ENCODE measurements at regions not wholly inside any gene's neighbourhood (a gene's known extent, or its start where the extent isn't known, plus 50 kb on each side); places are given as distances from the start of the nearest gene placed in this dataset.

DNA sequence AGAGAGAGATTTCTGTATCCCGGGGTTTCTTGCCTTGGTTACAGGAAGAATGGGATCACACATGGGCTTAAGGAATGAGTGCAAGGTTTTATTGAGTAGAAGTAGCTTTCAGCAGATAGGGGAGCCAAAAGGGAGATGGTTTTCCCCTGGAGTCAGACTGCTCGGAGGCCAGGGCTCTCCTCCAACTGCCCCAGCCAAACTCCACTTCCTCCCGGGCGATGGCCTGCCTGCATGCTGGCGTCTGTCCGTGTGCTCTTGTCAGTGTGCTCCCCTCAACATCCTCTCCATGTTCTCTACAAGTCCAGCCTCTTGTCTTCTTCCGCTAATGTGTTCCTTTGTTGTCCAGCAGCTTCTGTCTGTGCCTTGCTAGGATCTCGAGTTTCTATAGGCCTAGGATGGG lies 421.3 kb upstream of the ADGRL2 start:
- DNase-seq, result no peak

DNA sequence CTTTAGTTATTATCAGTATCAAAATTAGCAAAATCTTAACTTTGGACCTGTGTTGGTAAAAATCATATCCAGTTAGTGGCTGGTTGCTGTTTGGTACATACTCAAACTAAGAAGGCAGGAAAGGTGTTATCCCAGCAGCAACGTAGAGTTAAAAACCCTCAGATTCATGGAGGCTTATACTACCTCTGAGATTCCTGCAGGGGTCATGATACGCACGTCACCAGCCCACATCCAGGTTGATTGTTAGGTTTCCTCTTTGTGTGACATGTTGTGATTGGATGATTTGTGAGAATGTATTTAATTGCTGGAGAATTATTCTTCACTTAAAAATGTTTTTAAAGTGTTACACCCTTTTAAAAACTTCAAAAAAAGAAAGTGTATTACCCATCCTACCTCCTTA lies 423.3 kb upstream of the ADGRL2 start:
- DNase-seq, result no peak

DNA sequence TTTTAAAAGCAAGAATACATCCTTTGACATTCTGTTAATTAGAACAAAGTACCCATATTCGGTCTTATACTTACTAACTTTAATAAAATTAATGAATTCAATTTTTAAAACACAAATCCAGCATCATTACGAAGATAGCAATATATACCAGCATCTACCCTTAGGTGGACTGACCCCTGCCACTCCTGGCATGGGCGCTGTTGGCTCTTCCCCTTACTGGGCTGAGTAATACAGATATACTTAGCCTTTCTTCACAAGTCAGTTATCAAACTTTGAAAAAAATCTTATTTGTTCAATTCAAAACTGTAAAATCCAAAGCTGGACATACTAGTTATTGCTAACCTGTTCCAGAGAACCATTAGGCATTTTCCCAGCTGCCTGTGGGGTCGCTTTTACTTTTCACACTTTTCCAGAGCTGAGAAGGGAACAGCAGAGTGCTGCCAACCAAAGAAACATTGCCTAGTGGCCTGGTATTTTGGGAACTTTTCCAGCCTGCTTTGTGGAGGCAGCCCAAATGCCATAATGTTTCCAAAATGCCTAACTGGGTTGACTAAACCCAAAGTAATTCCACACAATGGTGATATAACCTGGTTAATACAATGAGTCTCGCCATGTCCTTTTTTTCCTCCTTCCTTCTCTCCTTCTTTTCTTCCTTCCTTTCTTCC lies 424.7 kb upstream of the ADGRL2 start:
- DNase-seq, result no peak

DNA sequence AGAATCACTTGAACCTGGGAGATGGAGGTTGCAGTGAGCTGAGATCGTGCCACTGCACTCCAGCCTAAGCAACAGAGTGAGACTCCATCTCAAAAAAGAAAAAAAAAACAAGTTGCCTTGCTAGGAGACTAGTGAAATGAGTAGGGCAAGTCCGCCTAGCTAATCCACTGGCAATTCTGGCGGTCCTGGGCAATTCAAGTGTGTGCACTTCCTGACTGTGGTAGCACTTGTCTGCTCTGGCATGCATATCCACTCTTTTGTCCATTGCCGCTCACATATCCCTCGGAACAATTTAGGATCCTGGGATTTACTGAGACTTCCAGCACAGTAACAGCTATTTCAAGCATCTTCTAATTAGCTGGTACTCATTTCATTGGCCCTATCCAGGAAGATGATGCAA lies 426.3 kb upstream of the ADGRL2 start:
- no peak for DNase-seq

DNA sequence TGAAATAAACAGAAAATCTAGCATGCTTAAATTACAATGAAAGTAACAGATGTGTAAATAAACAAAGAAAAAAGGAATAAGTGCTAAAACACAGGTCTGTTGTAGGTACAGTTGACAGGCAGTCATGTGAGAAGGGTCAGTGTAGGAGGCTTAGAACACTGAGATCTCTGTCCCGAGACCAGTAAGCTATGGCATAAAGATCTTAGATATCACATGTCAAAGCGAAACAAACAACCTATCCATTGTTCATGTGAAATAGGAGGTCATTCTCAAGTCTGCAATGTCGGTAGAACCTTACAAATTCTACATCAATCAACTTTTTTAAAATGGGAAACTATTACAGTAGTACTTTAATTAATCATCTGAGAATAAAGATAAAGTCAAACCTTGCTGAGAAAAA lies 428.9 kb upstream of the ADGRL2 start:
- no peak for DNase-seq

DNA sequence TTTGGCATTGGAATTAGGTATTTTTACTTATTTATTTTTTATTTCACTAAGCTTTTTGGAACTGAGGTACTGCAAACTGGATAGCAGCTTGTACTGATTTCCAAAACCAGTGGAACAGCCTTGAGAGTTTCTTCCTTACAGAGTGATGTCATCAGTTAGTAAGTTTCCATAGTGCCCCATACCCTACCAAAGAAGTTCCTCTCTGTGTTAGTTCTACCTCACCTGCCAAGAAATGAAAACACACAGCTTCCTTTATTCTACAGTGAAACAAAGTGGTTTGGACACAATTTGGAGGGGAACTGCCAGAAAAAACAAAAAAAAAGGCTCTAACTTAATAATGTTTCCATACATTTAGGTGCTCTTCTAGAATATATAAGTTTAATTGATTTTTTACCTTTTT lies 430.9 kb upstream of the ADGRL2 start:
- no peak for DNase-seq

DNA sequence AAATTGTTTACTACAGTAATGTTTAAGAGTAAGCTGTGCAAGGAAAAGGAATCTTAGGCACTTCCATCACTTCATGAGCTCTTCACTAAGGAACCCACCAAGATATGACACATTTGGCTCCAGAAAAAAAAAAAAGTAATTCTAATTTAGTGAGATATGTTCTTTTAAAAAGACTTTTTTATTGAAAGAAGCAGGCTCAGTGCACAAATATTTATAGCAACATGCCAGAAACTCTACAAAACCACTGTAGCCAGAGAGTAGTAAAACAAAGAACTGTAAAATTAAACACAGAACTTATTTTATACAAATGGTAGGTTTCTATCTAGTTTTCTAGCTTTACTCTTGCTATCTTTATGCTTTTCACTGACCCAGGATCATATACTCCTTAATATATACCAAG lies 434.6 kb upstream of the ADGRL2 start:
- DNase-seq, result no peak

DNA sequence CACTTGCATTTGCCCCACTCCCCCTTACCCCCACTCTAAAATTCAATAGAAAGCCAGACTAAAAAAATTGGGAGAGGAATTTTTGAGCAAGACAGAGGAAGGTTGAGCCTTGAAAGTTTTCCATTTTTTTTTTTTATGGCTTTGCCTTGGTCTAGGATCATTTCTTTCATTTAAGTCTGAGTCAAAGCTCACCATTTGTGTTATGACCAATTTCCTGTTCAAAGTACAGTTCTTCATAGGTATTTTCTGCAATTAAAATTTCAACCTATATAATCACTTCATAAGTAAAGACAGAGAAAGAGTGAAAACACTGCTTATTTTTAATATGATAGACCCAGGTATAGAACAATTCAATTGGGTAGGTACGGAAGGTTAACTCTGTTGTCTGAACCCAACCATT lies 436.6 kb upstream of the ADGRL2 start:
- DNase-seq, result no peak

DNA sequence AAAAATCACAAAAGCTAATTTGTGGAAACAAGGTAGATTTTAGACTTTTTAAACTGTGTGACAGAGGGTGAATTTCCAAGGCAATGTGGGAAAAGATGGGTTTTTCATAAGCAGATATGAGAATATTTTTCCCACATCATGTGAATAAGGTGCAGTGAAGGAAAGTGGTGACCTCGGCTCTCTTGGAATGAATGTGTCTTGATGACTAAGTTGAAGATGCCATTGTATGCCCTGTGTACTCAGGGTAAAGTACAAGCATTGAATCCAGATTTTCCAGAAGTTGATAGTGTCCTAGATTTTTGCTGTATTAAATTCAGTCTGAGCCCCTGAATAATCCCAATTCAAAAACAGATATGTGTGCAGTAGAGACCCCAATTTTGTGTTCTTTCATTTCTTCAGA lies 442.6 kb upstream of the ADGRL2 start:
- no peak for DNase-seq

DNA sequence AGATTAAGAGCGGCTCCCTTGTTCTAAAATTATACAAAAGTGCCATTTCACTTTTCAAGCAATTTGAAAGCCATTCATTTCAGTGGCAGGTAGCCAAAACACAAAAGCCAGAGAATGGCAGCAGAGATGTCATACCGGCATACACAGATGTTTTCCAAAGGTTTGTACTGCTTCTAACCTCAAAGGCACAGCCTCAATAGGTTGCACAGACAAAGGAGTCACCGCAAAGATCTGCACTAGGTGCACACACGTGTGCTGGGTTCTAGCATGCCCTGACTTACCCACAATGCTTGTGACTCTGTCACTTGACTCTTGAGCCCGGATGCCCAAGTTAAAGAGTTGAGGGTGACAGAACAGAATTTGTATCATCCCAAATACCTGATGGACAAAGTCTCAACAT lies 448.9 kb upstream of the ADGRL2 start:
- DNase-seq, result peak; percentile 6

DNA sequence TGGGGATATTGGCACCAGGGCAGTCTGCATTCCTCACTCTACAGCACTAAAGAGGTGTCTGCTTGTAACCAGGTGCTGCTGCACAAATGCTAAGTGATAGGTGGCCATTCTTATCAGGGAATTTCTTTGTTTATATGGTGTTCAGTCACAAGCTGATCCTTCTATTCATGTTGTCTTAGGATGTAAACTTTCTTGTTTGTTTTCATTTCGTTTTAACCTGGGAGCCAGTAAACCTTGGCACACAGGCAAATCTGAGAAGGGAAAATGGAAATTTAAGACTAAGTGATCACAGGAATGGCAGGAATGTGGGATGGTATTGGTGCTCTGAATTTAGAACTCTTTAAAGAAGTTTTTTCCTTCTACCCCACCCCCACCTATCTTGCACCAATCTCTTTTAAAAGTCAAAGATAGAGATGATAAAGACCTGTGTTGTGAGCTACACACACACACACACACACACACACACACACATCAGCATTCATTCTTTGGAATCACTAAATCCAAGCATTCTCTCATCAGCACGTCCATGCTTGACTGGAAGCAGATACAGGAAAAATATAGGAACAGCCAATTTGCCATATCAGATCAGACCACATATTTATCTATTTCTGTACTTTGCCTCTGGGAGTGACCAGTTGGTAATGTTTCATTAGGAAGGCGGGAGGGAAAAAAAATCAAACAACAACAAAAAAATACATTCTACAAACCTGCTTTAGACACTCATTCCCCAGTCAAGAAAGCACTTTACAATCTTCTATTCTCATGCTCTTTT lies 451.4 kb upstream of the ADGRL2 start:
- DNase-seq, result no peak

DNA sequence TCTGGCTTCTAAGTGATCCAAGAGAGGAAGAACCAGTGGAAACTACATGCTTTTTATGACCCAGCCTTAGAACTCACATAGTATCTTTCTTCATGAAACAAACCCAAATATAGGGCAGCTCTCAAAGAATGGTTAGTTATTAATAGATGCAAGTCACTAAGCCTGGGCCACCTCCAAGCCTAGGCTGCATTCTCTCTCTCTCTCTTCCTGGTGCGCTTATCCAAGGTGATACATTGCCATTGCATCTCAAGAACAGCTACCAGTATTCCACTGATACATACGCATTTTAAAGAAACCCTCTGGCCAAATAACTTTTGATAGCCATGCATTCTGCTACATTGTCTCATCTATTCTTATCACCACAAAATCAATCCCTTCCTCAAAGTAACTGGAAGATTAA lies 455.6 kb upstream of the ADGRL2 start:
- DNase-seq, result no peak

DNA sequence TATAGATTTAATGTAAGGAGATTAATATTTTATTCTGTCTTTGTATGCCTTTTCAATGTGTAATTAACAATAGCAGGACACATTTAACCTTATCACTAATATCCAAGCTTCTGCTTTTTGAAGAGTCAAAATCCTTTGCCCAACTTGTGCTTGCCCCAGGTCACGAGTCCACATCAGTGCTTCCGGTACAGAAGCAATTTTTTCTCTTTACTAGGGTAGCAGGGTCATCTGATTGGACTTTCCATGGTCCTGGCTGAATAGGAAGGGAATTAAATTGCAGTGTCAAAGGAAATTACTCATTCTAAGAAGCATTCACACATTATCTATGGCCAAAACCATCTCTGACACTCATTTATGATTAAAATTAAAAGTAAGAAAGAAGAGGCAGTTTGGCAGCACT lies 460.5 kb upstream of the ADGRL2 start:
- DNase-seq, result no peak

DNA sequence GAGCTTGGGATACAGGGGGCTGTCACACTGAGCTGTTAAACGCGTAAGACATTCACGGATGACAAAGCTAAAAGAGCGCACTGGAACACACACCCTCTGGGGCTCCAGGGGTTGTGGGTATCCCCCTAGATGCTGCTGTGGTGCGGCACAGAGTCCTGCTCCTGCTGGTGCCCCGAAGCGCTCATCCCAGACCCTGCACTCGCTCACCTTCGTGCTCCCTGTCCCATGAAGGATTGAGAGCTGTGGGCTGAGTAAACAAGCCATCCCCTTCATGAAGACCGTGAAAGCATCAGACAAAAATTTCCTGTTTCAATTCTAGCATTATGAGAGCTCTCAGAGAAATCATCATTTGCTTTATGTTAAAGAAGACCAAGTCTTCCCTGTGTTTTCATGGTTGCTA lies 463.5 kb upstream of the ADGRL2 start:
- no peak for DNase-seq

DNA sequence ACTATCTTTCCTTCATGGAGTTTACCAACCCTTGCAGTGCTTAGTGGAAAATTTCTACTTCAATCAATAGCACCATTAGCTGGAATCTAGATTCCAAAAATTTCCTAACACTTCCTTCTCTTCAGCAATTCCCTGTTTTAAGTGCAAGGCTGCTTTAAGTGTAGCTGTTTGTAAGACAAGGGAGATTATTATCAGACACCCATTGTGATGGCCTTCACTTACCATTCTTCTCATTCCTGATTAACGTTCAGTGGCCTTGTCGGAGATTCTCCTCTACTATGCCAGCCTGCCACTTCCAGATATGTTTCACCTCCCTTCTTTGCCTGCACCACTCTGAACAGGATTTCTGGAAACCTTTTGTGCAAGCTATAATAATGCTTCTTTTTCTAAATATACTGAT lies 464.9 kb upstream of the ADGRL2 start:
- DNase-seq, result no peak

DNA sequence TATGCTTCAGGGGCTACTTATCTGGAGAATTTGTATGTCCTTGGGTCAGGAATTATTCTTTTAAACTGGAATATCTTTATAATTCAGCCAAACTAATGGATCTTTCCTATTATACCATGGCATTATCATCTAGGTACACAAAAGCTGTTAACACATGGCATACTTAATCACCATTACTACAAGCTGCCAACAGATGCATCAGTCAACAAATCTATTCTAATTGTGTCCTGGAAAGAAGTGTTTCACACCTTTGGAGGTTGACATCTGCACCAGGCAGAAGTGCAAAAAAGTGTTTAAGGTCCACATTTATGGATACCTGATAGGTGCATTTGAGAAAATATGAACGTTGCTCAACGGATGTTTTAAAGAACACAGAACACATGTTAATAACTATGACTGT lies 470.2 kb upstream of the ADGRL2 start:
- DNase-seq, result no peak

DNA sequence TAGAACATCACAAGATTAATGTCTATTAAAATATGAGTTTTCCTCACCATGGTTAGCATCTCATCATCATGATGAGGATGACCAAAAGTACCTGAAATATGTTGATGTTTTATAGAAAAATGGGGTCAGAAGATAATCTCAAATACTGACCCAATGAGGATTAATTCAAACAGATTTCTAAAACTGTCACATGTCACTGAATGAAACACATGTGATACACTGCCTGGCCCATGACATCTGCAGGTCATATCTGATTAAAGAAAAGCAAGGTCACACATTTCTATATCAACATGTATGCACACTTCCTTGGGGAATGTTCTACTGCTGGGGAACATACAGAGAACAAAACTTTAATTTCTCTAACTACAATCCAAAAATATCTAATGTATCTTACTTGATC lies 470.6 kb upstream of the ADGRL2 start:
- no peak for DNase-seq

DNA sequence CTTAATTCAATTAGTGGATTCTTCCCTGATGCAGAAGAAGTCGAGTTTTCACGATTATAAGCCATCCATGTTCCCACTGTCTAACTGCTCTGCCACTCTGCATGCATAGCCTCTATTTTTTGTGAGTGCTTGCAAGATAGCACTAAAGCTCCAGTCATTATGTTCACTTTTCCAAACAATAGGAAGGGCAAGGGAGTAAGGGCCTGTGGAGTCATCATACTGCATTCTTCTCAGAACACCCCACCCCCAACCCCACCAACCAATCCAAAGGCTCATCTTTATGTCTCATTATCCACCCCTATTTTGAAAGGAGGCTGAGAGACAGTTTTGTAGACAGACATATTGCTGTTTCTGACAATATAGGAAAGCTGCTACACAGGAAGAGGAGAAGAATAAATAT lies 471.7 kb upstream of the ADGRL2 start:
- peak; percentile 96 for DNase-seq

DNA sequence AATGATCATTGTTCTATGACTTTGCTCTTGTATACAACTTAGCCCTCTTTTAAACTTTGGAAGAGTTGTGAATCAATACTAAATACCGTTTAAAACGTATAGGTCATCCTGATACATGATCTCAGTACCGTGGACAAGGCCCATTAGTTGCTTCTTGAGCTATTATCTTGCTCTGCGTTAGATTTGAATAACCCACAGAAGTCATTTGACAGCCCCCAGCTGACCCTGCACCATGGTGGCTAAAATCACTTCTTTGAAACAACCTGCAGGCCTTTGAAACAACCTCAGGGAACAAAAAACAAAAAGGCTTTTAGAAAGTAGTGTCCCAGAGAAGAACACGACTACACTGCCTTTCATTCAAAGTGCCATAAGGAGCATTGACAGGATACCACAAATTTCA lies 473.0 kb upstream of the ADGRL2 start:
- DNase-seq, result no peak

DNA sequence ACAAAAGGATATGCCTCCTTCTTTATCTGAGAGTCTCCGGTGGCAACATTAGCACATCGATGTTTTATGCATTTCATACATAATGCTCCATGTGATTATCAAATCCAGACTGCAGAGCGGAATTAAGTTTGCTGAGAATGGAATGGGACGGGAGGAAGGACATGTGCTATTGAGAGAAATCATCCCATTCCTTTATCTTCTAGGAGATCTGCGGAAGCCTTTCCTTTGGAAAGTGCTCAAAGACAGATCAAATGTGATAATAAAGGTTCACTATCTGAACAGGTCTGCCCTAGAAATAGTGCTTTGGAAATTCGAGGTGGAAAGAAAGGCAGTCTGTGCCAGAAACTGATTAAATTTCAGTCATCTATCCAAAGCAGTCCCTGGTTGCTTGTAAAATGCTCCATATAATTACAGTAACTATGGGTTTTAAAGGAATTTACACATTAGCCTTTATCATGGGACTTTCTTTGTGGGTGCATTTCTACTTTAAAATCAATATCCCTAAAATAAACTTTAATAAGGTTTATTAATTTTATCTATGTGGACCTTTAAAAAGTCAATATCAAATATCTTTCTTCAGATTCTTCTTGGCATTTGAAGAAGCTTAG lies 473.5 kb upstream of the ADGRL2 start:
- DNase-seq, result peak; percentile 51

DNA sequence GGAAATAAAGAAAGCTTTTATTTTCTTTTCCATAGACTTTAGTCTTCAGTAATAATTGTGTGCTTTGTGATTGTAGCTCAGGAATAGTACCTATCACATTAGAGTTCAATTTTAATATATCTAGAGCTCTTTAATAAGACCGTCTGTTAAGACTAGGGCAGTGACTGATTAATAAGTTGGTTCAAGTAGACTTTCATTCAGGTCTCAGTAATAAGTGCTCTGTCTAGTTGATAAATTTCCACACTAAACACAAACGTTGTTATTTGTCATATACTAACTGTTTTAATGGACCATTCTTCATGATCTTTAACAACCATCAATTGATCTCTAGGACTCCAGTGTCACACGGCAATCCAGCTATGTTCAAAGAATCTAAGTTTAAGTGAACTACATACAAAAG lies 474.5 kb upstream of the ADGRL2 start:
- peak; percentile 13 for DNase-seq

DNA sequence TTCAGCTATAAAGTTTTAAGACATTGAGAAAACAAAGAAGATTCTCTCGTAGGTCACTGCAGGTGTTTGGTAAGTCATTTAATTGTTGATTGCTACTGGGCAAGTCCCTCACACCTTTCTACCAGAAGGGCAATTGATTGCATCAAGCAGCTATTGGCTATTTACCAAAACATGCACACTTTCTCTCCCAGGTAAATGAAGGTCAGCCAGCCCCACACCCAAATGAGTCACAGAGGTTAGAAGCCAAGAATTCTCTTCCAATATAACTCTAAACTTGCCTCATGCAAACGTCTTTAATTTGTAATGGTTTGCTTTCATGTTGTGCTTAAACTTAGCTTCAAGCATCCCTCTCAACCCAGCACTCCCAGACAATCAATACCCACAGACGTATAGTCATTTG lies 475.3 kb upstream of the ADGRL2 start:
- DNase-seq, result no peak

DNA sequence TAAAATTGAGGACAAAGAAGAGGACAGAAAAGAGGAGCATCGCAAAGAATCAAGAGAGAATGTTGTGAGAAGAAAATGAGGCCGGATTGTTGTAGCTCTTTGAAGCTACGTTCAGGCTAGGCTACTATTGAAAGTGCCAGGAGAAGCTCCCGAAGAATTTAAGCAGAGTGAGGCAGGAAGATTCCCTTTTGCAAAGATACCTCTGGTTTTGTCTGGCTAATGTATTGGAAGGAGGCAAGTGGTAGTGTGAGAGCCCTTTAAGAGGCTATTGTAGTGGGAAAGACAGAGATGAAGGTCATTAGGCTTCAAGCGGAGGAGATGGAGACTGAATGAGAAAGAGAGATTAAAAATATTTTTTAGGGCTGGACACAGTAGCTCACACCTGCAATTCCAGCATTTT lies 476.9 kb upstream of the ADGRL2 start:
- DNase-seq, result no peak

DNA sequence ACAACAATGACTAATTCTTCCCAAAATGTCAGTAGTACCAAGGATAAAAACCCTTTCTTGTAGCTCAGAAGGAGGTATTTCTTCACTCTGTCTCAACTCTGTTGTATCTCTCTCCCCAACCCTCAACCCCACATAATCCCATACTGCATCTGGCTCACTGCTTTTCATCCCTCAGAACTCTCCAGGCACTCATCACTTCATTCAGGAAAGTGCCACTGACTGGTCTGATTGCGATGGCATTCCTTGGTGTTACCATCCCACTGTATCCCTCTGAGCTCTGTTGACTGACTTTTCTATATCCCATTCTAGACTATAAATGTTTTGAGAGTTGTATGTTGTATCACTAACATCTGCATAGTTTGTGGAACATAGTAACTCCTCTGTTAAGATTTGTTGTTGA lies 483.5 kb upstream of the ADGRL2 start:
- no peak for DNase-seq
